HUDEP-2 (cell line): ENCODE measurements at regions not wholly inside any gene's neighbourhood (a gene's known extent, or its start where the extent isn't known, plus 50 kb on each side); places are given as distances from the start of the nearest gene placed in this dataset.
A peak's percentile ranks its signal among the peaks of the same experiment; 100 is the strongest.
"Not testable (repeated sequence)": the region's sequence is repeated elsewhere in the genome, so short reads cannot be mapped to it uniquely, and the experiment has no call there.

Experiments used
- DNase-seq, 76 experiments: peaks; one replicate each; lab custom pipeline; 2025; ENCODE audit not compliant: unreplicated experiment in 76 of 76; lab: John Stamatoyannopoulos, UW

GRCh38 chr6:44001318-44002066 is 125.8 kb downstream of the MRPL14 start:
- DNase-seq, result peak in 72 of 76 experiments; percentile 10 to 92 (median 75)

DNA sequence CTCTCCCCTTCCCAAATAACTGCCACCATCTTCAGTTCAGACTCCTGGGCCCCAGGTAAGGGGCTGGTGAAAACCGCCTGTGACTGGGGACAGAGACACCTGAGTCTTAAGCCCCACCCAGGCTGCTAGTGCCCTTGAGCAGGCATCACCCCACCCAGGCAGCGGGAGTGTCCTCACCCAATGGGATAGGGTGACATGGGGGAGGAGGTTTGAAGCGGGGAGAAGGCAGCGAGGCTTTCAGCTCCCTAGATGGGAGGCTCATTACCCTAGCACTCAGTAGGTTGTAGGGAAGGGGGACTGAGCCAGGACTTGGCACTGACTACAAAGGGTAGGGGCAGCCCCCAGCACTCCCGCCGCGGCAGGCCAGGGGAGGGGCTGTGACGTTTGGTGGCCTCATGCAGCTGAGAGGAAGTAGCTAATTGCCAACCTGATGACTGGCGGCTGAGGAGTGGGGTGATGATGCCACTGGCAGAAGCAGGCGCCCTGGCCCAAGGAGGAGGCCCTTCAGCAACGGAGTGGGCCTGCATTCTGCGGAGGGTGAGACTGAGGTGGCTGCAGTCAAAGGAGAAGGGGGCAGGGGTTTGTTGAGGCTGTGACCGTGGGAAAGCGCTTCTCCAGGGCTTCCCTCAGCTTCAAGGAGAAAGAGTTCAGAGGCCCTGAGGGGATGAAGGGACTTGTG is 126.9 kb downstream of the MRPL14 start:
- DNase-seq, result peak in 73 of 76 experiments; percentile 33 to 95 (median 71)

DNA sequence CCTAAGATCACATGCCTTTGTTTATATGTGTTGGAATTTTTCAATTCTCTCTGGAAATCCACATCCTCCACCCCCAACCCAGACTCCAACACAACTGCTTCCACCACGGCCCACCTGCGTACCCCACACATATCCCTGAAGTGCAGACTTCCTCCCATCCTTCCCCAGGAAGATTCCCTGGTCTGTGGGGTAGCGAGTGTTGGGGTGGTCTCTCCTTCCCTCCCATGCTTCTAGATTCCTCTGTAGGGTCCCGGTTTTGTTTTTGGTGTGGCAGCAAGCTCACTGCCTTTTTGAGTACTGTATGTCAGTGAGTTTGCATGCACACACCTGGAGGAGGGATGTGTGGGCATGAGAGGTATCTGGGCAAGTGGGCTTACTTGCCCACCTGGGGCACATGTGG is 127.6 kb downstream of the MRPL14 start:
- no peak for DNase-seq

DNA sequence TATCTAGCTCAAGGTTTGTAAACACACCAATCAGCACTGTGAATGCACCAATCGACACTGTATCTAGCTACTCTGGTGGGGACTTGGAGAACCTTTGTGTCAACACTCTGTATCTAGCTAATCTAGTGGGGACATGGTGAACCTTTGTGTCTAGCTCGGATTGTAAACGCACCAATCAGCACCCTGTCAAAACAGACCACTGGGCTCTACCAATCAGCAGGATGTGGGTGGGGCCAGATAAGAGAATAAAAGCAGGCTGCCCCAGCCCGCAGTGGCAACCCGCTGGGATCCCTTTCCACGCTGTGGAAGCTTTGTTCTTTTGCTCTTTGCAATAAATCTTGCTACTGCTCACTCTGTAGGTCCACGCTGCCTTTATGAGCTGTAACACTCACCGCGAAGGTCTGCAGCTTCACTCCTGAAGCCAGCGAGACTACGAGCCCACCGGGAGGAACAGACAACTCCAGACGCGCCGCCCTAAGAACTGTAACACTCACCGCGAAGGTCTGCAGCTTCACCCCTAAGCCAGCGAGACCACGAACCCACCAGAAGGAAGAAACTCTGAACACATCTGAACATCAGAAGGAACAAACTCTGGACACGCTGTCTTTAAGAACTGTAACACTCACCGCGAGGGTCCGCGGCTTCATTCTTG is 128.5 kb downstream of the MRPL14 start:
- DNase-seq, result not testable (repeated sequence)

DNA sequence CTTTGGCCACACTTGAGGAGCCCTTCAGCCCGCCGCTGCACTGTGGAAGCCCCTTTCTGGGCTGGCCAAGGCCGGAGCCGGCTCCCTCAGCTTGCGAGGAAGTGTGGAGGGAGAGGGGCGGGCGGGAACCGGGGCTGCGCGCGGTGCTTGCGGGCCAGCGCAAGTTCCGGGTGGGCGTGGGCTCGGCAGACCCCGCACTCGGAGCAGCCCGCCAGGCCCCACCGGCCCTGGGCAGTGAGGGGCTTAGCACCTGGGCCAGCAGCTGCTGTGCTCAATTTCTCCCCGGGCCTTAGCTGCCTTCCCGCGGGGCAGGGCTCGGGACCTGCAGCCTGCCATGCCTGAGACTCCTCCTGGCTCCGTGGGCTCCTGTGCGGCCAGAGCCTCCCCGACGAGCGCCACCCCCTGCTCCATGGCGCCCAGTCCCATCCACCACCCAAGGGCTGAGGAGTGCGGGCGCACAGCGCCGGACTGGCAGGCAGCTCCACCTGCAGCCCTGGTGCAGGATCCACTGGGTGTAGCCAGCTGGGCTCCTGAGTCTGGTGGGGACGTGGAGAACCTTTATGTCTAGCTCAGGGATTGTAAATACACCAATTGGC is 129.2 kb downstream of the MRPL14 start:
- not testable (repeated sequence) for DNase-seq

- DNase-seq, result no peak
These were observed 129.9 kb downstream of the MRPL14 start for GRCh38 chr6:43997345-43997677.

DNA sequence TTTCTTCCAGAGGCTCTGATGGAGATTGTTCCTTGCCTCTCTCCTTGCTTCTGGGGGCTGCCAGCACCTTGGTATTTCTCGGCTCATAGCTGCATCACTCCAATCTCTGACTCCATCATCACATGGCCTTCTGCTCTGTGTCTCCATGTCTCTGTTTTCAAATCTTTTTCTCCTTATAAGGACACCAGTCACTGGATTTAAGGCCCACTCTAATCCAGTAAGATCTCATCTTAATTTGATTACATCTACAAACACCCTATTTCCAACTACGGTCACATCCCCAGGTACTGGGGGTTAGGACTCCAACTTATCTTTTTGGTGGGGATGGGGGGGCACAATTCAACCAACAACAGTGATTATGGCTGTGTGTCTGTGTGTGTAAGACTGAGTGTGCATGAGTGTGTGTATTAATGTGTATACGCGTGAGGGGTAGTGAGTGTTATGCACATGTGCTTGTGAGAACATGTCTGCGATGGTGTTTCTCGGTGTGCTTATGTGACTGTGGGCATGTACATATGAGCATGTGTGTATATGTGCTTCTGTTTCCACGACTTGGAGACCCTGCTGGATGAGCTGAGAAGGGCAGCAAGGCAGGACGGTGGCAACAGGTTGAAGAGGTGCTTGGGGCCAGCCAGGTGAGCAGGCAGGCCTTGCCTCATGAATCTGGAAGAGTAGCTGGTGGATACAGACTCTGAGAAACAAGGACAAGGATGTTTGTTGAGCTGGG is 130.5 kb downstream of the MRPL14 start:
- DNase-seq, result no peak

GRCh38 chr6:43995137-43995536 is 132.1 kb downstream of the MRPL14 start:
- no peak for DNase-seq

DNA sequence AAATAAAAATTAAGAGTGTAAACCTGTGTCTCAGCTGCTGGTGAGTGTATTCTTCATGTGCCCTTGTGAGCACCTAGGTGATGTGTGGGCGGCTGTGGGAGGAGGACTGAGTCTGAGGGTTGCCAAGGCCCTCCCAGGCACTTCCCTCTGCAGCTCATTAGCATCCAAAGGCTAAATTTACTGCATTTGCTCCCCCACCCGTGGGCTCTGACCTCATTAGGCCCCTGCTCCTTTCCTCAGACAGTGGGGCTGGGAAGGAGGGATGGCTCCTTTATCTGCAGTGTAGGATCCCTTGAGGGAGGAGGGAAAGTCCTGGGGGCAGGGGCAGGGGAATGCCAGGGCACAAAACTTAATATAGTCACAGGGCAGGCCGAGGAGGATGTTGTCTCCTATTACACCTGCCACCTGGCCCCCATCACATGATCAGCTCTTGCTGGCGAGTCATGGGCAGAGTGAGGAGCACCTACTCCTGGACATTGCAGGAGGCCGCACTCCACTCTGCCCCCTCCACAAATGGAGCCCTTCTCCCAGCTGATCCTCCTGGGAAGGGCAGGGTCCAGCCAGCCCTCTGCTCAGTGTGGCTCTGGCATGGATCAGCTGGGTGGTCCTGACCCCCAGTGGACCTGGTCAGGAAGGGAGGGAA is 133.2 kb downstream of the MRPL14 start:
- peak in 33 of 76 experiments; percentile 18 to 62 (median 35) for DNase-seq

GRCh38 chr6:43992783-43993644 is 134.2 kb downstream of the MRPL14 start:
- no peak for DNase-seq

GRCh38 chr6:43992126-43992663 is 135.1 kb downstream of the MRPL14 start:
- DNase-seq, result no peak

- peak in 13 of 76 experiments; percentile 18 to 66 (median 28) for DNase-seq
These were observed 136.3 kb downstream of the MRPL14 start for GRCh38 chr6:43990627-43991619.

DNA sequence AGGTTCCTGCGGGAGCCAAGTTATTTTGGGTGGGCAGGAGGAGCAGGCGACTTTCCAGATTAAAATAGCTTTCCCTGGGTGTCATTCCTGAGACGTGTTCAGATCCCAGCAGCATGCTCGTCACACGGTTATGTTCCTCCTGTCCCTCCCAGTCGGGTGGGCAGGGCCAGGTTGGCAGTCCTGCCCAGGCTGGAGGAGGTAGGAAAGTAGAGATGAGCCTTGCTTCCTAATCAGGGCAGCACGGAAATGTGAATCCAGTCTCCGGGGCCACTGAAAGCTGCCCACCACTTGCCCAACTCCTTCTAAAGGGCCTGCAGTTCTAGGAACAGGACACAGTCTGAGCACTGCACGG is 137.0 kb downstream of the MRPL14 start:
- no peak for DNase-seq

GRCh38 chr6:43989581-43990146 is 137.6 kb downstream of the MRPL14 start:
- DNase-seq, result no peak

DNA sequence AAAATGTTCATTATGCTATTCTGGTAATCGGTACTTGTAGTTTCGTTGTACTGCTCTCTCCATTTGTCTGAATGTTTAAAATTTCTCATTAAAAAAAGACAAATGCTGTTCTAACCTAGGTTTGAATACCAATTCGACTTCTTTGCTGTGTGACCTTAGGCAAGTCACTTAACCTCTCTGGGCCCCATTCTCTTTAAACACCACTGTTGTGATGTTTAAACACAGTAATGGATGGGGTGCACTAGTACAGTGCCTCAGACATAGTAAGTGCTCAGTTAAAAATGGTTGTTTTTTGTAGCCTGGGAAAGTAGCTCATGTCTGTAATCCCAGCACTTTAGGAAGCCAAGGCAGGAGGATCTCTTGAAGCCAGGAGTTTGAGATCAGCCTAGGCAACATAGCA is 138.5 kb downstream of the MRPL14 start:
- no peak for DNase-seq

DNA sequence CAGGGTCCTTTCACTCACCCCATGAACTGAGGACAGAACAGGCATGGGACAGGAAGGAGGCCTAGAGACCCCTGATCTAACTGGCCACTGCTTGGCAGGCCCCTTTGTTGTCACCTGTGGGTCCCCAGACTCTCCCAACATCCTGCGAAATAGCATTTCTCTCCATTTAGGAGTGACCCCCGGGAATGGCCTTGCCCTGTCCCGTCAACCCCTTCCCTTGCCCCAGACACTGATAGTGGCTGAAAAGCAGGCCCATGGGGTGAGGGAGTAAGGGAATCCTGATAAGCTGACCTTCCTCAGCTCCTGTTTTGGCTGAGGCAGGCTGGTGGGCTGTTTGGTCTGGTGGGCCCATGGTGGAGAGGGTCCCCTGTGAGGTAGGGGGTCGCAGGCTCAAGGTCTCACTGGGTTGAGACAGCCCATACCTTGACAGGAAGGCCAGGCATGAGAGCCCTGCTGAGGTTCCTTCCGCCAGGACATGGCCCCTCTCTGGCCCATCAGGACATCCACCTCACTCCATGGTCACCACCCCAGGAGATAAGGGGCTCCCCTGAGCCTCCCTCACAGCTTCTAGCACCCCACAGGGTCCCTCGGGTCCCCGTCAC is 139.3 kb downstream of the MRPL14 start:
- no peak for DNase-seq

DNA sequence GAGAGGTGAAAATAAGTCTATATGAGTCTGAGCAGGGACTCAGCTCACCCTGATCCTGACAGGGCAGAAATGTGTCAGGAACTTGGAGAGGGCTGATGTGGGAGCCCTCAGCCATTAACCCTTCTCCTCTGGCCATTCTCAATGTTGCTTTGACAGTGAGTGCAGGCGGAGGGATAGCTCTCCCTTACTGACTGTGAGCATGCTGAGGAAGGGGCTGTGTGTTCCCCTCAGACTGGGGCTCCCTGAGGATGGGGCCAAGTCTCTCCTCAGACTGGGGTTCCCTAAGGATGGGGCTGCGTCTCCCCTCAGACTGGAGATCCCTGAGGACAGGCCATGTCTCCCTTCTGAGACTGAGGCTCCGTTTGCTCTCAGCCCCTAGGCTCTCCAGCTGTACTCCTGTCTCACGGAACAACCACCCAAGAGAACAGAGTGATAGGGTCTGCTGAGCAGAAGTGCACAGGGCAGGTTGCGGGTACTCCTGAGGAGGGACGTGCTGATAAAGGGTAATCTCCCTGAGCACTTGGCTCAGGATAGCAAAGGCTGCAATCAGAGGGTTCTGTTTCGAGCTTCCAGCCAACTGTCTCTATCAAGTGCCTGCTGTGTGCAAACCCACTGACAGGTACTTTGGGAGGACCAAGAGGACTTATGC is 141.0 kb downstream of the MRPL14 start:
- peak in 69 of 76 experiments; percentile 27 to 87 (median 63) for DNase-seq
